ENCODE measurements at regions not wholly inside any gene's neighbourhood (a gene's known extent, or its start where the extent isn't known, plus 50 kb on each side); places are given as distances from the start of the nearest gene placed in this dataset.
"Not testable (repeated sequence)": the region's sequence is repeated elsewhere in the genome, so short reads cannot be mapped to it uniquely, and the experiment has no call there.

DNA sequence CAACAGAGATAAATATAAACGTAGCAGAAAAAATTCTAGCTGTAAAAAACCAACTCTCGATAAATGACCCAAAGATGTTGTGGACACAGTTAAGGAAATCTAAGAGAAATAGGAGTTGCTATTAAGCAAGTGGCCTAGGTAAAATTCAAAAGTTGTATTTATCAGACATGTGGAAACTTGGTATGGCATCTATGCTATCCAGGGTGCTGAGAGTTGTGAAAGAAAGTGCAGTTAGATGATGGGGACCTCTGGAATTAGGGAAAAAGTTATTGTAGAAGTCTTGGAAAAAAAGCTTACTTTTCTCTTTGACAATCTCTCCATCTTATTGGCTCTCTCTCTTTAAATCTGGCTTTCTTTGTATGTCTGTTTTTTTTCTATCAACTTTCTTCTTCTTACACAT is 1090.9 kb downstream of the TBL1XR1 start:
- Mint-ChIP-seq H3K9me3 (ENCODE audit: unreplicated experiment) (no peaks in the 10 kb centered on the region), H3K4me3 (ENCODE audit: unreplicated experiment) (no peak overlapping the region), H3K27me3 (ENCODE audit: unreplicated experiment) (no peaks in the 10 kb centered on the region), H3K36me3 (ENCODE audit: unreplicated experiment) (no peaks in the 10 kb centered on the region), H3K4me1 (ENCODE audit: low read depth, unreplicated experiment) (no peaks in the 10 kb centered on the region), H3K27ac (ENCODE audit: unreplicated experiment) (no peak overlapping the region)
- DNase-seq, result no peak
- TF ChIP-seq, protein P1, sequence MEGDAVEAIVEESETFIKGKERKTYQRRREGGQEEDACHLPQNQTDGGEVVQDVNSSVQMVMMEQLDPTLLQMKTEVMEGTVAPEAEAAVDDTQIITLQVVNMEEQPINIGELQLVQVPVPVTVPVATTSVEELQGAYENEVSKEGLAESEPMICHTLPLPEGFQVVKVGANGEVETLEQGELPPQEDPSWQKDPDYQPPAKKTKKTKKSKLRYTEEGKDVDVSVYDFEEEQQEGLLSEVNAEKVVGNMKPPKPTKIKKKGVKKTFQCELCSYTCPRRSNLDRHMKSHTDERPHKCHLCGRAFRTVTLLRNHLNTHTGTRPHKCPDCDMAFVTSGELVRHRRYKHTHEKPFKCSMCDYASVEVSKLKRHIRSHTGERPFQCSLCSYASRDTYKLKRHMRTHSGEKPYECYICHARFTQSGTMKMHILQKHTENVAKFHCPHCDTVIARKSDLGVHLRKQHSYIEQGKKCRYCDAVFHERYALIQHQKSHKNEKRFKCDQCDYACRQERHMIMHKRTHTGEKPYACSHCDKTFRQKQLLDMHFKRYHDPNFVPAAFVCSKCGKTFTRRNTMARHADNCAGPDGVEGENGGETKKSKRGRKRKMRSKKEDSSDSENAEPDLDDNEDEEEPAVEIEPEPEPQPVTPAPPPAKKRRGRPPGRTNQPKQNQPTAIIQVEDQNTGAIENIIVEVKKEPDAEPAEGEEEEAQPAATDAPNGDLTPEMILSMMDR (IDR thresholded peaks at IDR 0.05; ENCODE audit: partially characterized antibody, unreplicated experiment), result no peak

DNA sequence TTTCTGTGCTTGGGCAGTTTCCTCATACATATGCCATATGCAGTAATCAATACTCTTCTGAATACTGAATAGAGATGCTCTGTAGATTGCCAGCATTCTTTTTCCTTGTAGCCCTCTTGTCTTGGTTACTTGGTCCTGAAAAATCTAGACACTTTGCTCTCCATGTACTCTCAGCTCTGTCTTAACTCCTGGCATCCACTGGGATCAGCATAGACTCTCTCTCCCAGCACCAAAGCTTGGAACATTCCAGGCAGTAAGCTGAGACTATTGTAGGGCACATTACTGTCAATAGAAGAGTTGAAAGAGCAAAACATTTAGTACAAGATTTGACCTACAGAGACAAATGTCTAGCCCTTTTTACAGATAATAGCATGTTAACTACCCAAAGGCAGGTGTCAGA is 1100.3 kb downstream of the TBL1XR1 start:
- TF ChIP-seq, protein P1 (IDR thresholded peaks at IDR 0.05; ENCODE audit: partially characterized antibody, unreplicated experiment), result no peak
- DNase-seq, result no peak
- Mint-ChIP-seq H3K9me3 (ENCODE audit: unreplicated experiment) (peaks cover 4% of the 10 kb centered on the region), H3K4me1 (ENCODE audit: low read depth, unreplicated experiment) (peaks cover 8% of the 10 kb centered on the region), H3K27ac (ENCODE audit: unreplicated experiment) (peak overlapping the region; percentile 52), H3K27me3 (ENCODE audit: unreplicated experiment) (no peaks in the 10 kb centered on the region), H3K36me3 (ENCODE audit: unreplicated experiment) (no peaks in the 10 kb centered on the region), H3K4me3 (ENCODE audit: unreplicated experiment) (no peak overlapping the region)

DNA sequence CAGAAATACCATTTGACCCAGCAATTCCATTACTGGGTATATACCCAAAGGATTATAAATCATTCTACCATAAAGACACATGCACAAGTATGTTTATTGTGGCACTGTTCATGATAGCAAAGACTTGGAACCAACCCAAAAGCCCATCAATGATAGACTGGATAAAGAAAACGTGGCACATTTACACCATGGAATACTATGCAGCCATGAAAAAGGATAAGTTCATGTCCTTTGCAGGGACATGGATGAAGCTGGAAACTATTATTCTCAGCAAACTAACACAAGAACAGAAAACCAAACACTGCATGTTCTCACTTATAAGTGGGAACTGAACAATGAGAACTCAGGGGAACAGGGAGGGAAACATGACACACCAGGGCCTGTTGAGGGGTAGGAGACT is 1103.4 kb downstream of the TBL1XR1 start:
- H3K27ac Mint-ChIP-seq (ENCODE audit: unreplicated experiment); H3K4me1 Mint-ChIP-seq (ENCODE audit: low read depth, unreplicated experiment); H3K36me3 Mint-ChIP-seq (ENCODE audit: unreplicated experiment); H3K9me3 Mint-ChIP-seq (ENCODE audit: unreplicated experiment); H3K27me3 Mint-ChIP-seq (ENCODE audit: unreplicated experiment); H3K4me3 Mint-ChIP-seq (ENCODE audit: unreplicated experiment); DNase-seq: not testable (repeated sequence)

DNA sequence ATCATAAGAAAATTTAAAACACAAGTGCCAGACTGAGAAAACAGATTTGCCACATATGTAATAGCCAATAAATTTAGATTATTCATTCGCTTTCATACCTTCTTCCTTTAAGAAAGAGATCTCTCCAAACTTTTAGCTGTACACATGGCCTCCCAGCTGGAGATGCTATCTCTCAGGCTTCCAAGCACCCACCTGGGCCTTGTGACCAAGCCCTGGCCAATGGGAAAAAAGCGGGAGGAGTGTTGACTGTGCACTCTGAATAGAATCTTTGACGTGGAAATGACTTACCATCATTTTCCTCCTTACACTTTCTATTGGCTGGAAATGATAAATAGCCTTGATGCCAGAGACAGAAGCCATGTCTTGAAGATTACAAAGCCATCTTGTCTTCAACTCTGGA is 1106.6 kb downstream of the TBL1XR1 start:
- TF ChIP-seq, protein P1 (IDR thresholded peaks at IDR 0.05; ENCODE audit: partially characterized antibody, unreplicated experiment), result no peak
- Mint-ChIP-seq H3K9me3 (ENCODE audit: unreplicated experiment) (peaks cover 4% of the 10 kb centered on the region), H3K27ac (ENCODE audit: unreplicated experiment) (no peak overlapping the region), H3K4me3 (ENCODE audit: unreplicated experiment) (no peak overlapping the region), H3K27me3 (ENCODE audit: unreplicated experiment) (peaks cover 2% of the 10 kb centered on the region), H3K4me1 (ENCODE audit: low read depth, unreplicated experiment) (no peaks in the 10 kb centered on the region), H3K36me3 (ENCODE audit: unreplicated experiment) (no peaks in the 10 kb centered on the region)
- no peak for DNase-seq

GRCh38 chr3:176088962-176089383 is 1108.3 kb downstream of the TBL1XR1 start:
- Mint-ChIP-seq H3K4me3 (ENCODE audit: unreplicated experiment) (no peak overlapping the region), H3K9me3 (ENCODE audit: unreplicated experiment) (peaks cover 2% of the 10 kb centered on the region), H3K36me3 (ENCODE audit: unreplicated experiment) (no peaks in the 10 kb centered on the region), H3K27me3 (ENCODE audit: unreplicated experiment) (peaks cover 2% of the 10 kb centered on the region), H3K4me1 (ENCODE audit: low read depth, unreplicated experiment) (no peaks in the 10 kb centered on the region), H3K27ac (ENCODE audit: unreplicated experiment) (no peak overlapping the region)
- TF ChIP-seq, protein P1 (IDR thresholded peaks at IDR 0.05; ENCODE audit: partially characterized antibody, unreplicated experiment), result no peak
- no peak for DNase-seq

All from glutamatergic neuron (in vitro differentiated cells).